A549 (cell line): ENCODE measurements at regions not wholly inside any gene's neighbourhood (a gene's known extent, or its start where the extent isn't known, plus 50 kb on each side); places are given as distances from the start of the nearest gene placed in this dataset.

Source experiments
- TF ChIP-seq, protein P1 (sequence below): IDR thresholded peaks from 2 replicates; pipeline ENCODE4 v1.6.1; 2012
- TF ChIP-seq, protein P2 (sequence below): fragments of >200 bp; sonication (Bioruptor Twin); formaldehyde crosslinking; IDR thresholded peaks from 3 replicates; pipeline ENCODE4 v1.5.1; 2016
- TF ChIP-seq, protein P3 (sequence below): IDR thresholded peaks from 2 replicates; pipeline ENCODE4 v1.6.1; 2012
- TF ChIP-seq, protein P4 (sequence below): fragments of 250-450 bp; sonication (Bioruptor Pico); IDR thresholded peaks from 2 replicates; pipeline ENCODE4 v1.5.0; 2021; ENCODE audit warnings: mild to moderate bottlenecking, moderate library complexity, borderline replicate concordance

DNA sequence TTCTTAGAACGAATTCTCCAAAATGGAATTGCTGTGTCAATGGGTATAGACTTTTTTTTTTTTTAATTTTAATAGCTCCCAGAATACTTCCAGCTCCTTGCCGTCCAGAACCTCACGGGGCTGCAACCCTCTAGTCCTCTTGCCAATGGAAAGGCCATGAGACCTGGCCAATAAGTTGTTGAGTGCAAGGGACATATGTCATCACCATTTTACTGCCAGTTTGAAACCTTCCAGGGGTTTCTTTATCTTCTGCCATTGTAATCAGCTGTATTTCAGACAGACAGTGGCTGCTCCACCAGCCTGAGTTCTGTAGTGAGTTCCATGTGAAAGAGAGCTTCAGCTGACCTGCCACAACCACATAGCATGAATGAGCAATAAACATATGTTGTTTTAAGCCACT, 95.0 kb upstream of the PTPRG start:
- TF ChIP-seq, protein P1, sequence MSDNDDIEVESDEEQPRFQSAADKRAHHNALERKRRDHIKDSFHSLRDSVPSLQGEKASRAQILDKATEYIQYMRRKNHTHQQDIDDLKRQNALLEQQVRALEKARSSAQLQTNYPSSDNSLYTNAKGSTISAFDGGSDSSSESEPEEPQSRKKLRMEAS = no peak
- TF ChIP-seq, protein P2, sequence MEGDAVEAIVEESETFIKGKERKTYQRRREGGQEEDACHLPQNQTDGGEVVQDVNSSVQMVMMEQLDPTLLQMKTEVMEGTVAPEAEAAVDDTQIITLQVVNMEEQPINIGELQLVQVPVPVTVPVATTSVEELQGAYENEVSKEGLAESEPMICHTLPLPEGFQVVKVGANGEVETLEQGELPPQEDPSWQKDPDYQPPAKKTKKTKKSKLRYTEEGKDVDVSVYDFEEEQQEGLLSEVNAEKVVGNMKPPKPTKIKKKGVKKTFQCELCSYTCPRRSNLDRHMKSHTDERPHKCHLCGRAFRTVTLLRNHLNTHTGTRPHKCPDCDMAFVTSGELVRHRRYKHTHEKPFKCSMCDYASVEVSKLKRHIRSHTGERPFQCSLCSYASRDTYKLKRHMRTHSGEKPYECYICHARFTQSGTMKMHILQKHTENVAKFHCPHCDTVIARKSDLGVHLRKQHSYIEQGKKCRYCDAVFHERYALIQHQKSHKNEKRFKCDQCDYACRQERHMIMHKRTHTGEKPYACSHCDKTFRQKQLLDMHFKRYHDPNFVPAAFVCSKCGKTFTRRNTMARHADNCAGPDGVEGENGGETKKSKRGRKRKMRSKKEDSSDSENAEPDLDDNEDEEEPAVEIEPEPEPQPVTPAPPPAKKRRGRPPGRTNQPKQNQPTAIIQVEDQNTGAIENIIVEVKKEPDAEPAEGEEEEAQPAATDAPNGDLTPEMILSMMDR = no peak
- TF ChIP-seq, protein P3, sequence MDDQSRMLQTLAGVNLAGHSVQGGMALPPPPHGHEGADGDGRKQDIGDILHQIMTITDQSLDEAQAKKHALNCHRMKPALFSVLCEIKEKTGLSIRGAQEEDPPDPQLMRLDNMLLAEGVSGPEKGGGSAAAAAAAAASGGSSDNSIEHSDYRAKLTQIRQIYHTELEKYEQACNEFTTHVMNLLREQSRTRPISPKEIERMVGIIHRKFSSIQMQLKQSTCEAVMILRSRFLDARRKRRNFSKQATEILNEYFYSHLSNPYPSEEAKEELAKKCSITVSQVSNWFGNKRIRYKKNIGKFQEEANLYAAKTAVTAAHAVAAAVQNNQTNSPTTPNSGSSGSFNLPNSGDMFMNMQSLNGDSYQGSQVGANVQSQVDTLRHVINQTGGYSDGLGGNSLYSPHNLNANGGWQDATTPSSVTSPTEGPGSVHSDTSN = no peak
- TF ChIP-seq, protein P4, sequence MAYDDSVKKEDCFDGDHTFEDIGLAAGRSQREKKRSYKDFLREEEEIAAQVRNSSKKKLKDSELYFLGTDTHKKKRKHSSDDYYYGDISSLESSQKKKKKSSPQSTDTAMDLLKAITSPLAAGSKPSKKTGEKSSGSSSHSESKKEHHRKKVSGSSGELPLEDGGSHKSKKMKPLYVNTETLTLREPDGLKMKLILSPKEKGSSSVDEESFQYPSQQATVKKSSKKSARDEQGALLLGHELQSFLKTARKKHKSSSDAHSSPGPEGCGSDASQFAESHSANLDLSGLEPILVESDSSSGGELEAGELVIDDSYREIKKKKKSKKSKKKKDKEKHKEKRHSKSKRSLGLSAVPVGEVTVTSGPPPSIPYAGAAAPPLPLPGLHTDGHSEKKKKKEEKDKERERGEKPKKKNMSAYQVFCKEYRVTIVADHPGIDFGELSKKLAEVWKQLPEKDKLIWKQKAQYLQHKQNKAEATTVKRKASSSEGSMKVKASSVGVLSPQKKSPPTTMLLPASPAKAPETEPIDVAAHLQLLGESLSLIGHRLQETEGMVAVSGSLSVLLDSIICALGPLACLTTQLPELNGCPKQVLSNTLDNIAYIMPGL (CRISPR knock-in tag) = no peak
